CD4-positive, alpha-beta T cell treated with Interferon gamma for 1 hour (primary cell): ENCODE measurements at regions not wholly inside any gene's neighbourhood (a gene's known extent, or its start where the extent isn't known, plus 50 kb on each side); places are given as distances from the start of the nearest gene placed in this dataset.
"Not testable (repeated sequence)": the region's sequence is repeated elsewhere in the genome, so short reads cannot be mapped to it uniquely, and the experiment has no call there.

ENCODE experiments used
- DNase-seq: peaks from one replicate; pipeline ENCODE4 v3.0.0-alpha.2; 2020

- no peak for DNase-seq
These were observed 119.5 kb downstream of the SKIDA1 start for GRCh38 chr10:21405981-21406380.

- no peak for DNase-seq
These were observed 122.0 kb downstream of the SKIDA1 start for GRCh38 chr10:21403256-21404015.

GRCh38 chr10:21402606-21403083 lies 122.8 kb downstream of the SKIDA1 start:
- DNase-seq = no peak

- no peak for DNase-seq
These were observed 124.3 kb downstream of the SKIDA1 start for GRCh38 chr10:21401196-21401595.

- DNase-seq = no peak
These were observed 126.0 kb downstream of the SKIDA1 start for GRCh38 chr10:21399392-21400035.

GRCh38 chr10:21398563-21399231 lies 126.8 kb downstream of the SKIDA1 start:
- DNase-seq = no peak

GRCh38 chr10:21396889-21397288 lies 128.6 kb downstream of the SKIDA1 start:
- no peak for DNase-seq

GRCh38 chr10:21393931-21394330 lies 131.6 kb downstream of the SKIDA1 start:
- DNase-seq = no peak

GRCh38 chr10:21388589-21388988 lies 136.9 kb downstream of the SKIDA1 start:
- DNase-seq = no peak

GRCh38 chr10:21387868-21388267 lies 137.6 kb downstream of the SKIDA1 start:
- DNase-seq = no peak

GRCh38 chr10:21385996-21386585 lies 139.4 kb downstream of the SKIDA1 start:
- DNase-seq = no peak

- DNase-seq = no peak
These were observed 139.9 kb downstream of the SKIDA1 start for GRCh38 chr10:21385536-21385935.

- no peak for DNase-seq
These were observed 146.3 kb downstream of the SKIDA1 start for GRCh38 chr10:21379143-21379542.

GRCh38 chr10:21375274-21375673 lies 150.2 kb downstream of the SKIDA1 start:
- DNase-seq = not testable (repeated sequence)

- DNase-seq = not testable (repeated sequence)
These were observed 151.6 kb downstream of the SKIDA1 start for GRCh38 chr10:21373881-21374280.

GRCh38 chr10:21372651-21373410 lies 152.7 kb downstream of the SKIDA1 start:
- DNase-seq = peak; percentile 26

- no peak for DNase-seq
These were observed 155.8 kb downstream of the SKIDA1 start for GRCh38 chr10:21369697-21370096.

- no peak for DNase-seq
These were observed 156.6 kb downstream of the SKIDA1 start for GRCh38 chr10:21368728-21369425.

- DNase-seq = no peak
These were observed 157.4 kb downstream of the SKIDA1 start for GRCh38 chr10:21368022-21368582.

GRCh38 chr10:21366108-21366507 lies 159.4 kb downstream of the SKIDA1 start:
- not testable (repeated sequence) for DNase-seq
